HG03196 (cell line): ENCODE measurements at regions not wholly inside any gene's neighbourhood (a gene's known extent, or its start where the extent isn't known, plus 50 kb on each side); places are given as distances from the start of the nearest gene placed in this dataset.

ENCODE experiments used
- ATAC-seq: cut with Tn5 transposase; IDR thresholded peaks from one replicate; pipeline ENCODE4 v1.9.1; 2021; ENCODE audit not compliant: unreplicated experiment

- no peak for ATAC-seq
Observed at GRCh38 chr2:18639756-18640453, 50.5 kb upstream of the NT5C1B start.
